ENCODE measurements at regions not wholly inside any gene's neighbourhood (a gene's known extent, or its start where the extent isn't known, plus 50 kb on each side); places are given as distances from the start of the nearest gene placed in this dataset.

- TF ChIP-seq CTCF (conservative IDR thresholded peaks at IDR 0.05; ENCODE audit: low read depth, low read length) (no peak), EZH2phosphoT487 (IDR thresholded peaks at IDR 0.05; ENCODE audit: borderline replicate concordance, low read length) (no peak)
These were observed 444.4 kb upstream of the CHRM2 start for GRCh38 chr7:136424058-136424457.
